ENCODE measurements at regions not wholly inside any gene's neighbourhood (a gene's known extent, or its start where the extent isn't known, plus 50 kb on each side); places are given as distances from the start of the nearest gene placed in this dataset.

DNA sequence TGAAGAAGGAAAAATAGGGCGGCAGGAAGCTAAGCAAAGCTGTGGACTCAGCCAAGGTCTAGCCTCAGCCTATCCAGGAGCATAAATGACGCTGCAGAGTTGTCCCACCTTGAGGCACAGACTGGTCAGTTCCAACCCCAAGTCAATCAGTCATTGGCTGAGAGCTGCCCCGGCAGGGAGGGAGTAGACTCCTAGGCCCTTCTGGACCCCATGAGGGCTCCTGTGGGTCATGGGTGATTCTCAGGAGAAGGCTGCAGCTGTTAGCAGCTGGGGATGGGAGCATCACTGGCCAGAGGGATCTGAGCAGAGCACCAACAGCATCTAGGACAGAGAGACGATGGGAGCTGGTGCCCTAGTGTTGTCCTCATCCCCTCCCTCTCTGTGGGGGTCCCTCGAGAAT, 51.8 kb upstream of the ESRRB start:
- H3K9ac ChIP-seq (ENCODE audit: low read depth, low read length) = no peak overlapping the region
- H3K4me1 ChIP-seq (ENCODE audit: control insufficient read depth, insufficient read depth, low read length) = peaks cover 8% of the 10 kb centered on the region
- peaks cover 8% of the 10 kb centered on the region for H3K27me3 ChIP-seq (ENCODE audit: control insufficient read depth, insufficient read depth, low read length)
- no peak overlapping the region for H3K4me3 ChIP-seq (ENCODE audit: low read depth, low read length)
- no peaks in the 10 kb centered on the region for H3K9me3 ChIP-seq (ENCODE audit: control insufficient read depth, insufficient read depth, low read length)
- no peaks in the 10 kb centered on the region for H3K36me3 ChIP-seq (ENCODE audit: control insufficient read depth, insufficient read depth, low read length)

All from iPS-15b (cell line).